HuH-7.5 (cell line): ENCODE measurements at regions not wholly inside any gene's neighbourhood (a gene's known extent, or its start where the extent isn't known, plus 50 kb on each side); places are given as distances from the start of the nearest gene placed in this dataset.

Experiments used
- DNase-seq: peaks from one replicate; pipeline ENCODE4 v3.0.0; 2011; ENCODE audit warnings: low spot score

DNA sequence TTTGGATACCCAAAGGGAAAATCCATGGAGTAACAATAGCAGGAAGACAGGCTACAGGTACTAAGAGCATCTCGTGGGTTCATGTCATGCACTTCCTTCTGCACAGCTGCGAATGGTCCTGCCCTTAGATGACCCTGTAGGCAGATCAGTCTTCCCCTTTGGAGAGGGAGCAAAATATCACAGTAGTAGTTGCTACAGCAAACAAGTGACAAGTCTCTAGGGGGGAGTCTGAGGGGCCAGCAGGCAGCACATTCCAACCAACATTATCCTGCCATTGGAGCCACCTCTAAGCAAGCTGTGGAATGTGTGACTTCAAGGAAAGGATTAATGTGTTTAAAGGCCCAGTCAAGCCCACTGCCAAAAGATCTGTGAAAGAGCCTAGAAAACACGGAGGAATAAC, 273.2 kb upstream of the PARD3B start:
- DNase-seq: no peak

DNA sequence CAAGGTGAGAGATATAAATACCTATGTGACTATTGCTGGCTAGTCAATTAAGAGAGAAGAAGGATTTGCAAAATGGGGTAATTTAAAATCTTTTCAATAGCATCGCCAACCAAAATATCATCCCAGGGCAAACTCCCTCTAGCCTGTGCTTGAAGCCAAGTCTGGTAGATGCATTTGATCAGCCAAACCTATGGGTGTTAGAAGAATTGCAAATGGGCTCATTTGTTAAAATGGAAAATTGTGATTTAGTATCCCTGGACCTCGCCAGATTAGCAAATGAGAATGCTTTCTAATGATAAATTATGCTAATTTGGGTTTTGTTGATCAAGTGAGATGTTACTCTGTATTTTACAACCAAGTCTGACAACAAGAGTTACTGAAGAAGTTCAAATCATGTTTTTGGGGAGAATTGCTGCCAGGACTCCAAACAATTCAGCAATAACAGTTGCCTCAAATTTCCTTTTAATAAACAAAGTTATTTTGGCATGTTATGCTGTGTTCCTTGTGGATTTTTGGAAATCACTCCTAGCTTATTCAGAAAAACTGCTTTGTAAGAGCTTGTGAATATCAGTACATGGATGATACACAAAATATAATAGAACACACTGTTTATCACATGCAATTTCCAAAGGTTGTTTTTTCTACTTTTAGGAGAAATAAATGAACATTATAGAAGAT, 272.5 kb upstream of the PARD3B start:
- no peak for DNase-seq

DNA sequence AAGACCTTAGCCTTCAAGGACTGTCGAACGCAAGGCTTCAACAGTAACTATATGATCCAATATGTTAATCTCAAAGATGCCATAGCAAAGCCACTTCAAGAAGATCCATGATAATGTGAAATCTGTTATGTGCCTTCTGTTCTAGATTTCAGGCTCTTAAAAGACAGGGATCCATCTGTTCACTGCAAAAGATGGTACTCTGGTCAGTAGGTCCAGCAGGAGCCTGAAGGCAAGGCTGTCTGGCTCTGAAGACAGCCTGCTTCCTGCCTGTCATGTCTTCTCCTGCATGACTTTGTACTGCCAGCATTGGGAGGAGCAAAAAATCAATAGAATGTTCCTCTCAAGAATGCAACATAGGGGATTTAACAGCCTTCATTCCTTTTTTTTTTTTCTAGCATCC, 270.8 kb upstream of the PARD3B start:
- DNase-seq: no peak

DNA sequence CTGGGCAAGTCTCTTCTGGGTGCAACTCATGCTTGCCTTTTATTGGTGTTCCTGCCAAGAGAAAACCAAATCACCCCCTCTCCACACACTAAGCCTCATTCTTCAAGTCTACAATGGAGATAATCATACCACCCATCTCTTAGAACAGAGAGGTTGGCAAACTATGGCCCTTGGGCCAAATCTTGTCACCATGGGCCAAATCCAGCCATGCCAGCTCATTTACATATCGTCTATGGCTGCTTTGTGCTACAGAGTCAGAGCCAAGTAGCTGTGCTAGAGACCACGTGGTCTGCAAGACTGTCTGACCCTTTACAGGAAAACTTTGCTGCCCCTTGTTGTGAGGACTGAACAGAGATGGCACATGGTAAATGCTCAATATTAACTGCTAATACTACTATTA, 270.3 kb upstream of the PARD3B start:
- DNase-seq: no peak

DNA sequence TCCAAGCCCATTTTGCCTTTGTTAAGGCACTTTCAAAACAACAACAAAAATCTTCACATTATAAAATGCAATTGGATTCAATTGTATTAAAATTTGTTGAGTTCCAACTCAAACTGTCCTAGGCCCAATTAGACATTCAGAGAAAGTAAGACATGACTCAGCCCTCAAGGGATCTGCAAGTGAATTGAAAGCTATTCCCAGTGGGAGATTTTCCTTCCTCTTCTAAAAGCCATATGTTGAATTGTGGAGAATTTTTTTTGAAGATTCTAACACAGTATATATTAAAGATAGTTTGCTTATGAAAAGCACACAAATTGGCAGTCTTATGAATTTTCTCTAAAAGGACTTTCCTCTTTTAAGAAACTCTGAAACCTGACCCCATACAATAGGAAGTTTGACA, 268.0 kb upstream of the PARD3B start:
- DNase-seq: no peak

DNA sequence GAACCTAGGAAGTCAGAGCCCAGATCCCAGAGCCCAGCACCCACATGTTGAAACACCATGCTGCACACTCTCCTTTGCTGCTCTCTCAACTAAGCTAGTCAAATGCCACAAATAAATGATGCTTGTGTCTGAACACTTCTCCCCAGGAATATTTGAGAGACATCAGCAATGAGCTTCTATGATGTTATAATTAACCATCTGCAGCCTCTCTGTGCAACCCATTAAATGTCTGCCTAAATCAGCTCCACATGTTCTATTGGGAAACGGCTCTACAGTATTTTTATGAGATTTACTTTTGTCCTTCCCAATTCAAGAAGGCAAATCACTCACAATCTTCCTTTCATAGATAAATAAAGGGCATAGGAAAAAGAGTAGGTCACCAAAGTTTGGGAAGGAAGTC, 266.8 kb upstream of the PARD3B start:
- DNase-seq: no peak

DNA sequence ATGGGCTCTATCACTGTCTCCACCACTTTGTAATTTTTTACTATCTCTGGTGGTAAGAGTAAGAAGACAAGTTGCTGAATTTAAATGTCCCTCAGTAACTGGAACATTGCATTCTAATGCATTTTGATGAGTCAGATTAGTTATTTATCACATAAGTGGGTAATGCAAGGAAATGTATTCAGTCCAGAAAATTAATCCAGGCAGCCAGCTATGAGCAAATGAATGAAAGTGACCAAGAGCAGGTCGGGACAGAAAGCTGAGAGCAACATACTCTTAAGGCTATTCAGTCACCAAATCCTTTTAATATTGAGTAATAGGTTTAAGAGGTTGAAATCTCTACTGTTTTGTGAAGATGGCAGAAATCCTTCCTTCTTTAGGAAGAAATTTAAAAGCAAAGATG, 265.5 kb upstream of the PARD3B start:
- no peak for DNase-seq

DNA sequence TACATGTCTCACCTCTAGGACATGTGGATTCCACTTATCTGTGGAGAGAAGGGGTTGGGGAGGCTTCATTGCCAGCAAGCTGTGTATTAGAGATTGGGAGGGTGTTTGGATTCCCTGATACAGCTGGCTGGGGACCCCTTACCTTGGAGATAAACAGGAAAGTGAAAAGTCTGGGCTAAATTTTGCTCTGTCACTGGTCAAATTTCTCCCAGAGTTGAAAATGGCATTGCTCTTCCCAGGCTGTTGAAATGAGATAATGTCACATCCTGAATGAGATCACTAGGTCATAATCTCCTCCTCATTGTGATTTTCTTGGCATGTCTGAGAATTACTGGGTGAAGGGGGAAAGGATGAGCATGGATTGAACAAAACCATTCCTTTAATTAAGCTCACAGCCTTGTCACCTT, 265.0 kb upstream of the PARD3B start:
- no peak for DNase-seq

DNA sequence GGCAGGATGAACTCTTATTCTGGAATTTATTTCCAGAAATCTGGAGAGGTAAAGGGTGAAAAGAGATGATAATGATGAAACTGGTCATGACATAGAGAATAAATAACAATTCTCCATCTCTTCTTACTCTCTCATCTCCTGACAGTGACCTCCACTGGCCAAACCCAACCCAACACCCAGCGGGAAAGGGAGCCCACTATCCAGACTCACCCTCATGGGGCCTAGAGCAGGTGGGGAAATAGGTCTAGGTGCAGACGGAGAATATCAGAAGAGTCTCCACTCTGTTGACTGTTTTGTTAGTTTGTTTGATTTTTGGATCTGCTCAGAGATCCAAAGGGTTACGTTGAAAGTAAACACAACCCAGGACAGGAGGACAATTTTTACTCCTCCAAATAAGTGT, 263.2 kb upstream of the PARD3B start:
- no peak for DNase-seq

DNA sequence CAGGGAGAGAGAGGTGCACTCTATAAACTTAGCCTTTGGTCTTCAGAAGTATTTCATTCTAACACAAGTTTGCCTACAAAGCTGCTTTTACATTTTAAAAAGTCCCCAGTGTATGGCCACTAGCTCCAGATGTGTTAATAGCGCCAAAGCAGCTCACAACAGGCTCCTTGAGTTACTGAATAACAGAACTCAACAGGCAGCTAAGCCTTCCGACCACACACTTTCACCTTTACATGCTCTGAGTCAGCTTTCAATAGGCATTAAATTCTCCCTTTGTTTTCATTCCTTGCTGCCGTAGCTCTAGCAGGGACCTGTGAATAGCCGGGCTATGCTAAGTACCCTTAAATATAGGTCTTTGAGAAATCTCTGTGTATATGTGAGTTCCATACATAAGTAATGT, 262.8 kb upstream of the PARD3B start:
- no peak for DNase-seq

DNA sequence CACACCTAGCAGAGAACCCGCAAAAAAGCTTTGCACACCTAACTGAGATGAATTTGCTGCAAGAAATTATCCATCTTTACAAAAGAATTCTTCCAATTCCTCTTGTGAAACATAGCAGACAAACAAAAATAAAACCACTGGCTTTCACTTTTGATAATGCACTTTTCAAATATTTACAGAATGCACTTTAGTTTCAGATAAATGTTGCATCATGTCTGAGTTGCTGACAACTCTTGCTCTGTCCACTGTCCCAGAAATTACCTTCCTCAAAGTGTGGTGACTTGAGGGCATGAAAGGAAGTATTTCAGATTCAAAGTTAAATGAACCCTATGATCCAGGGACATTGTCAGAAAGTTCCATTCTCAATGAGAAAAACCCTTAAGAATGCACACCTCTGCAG, 256.2 kb upstream of the PARD3B start:
- no peak for DNase-seq

DNA sequence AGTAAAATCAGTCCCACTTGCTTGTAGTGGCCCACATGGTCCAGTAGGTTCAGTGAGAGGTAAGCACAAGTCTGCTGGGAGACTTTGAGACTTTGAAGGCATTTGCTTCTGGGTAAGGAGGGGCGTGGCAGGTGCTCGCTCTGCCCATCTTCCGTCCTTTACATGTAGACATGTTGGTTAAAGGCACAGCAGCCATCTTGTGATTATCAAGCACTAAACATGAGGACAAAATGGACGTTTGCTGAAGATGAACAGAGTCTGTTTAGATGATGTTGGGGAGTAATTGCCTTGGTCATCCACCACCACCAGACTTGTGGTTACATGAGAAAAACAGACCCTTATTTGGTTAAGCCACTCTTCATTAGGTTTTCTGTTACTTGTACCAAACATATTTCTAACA, 252.8 kb upstream of the PARD3B start:
- no peak for DNase-seq

DNA sequence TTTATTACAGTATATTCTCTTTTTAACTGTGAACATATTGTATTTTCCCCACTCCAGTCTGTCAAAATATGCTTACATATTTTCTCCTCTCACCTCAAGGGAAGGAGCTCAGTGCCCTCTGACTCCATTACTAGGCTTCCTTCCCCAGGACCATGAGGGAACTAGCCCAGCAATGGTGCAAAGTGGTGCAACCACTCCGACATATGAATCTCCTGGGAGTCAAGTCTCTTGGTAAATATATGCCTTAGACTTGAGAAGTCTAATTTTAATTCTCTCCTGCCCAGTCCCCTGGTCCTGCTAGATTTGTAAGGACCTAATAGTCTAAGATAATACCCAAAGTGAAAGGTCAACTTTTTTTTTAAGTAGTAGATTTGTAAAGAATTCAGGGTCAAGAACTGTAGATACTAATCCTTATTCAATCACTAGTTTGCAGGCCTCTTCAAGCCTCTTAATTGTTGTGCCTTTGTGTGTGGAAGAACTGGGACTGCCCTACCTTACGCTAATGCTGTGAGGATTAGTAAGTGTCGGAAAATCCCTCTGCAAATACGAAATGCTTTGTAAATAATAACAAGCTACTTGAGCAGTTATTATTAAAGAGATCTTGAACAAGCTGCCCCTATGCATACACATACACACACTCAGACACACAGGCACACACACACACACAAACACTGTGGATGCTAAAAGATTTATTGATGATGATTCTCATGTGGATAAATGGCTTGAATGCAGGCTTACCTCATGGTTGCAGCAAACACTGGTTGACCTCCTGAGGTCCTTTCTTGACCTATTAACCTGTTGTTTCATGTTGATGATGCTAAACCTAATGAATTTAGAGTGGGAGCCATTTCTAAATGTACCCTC, 251.2 kb upstream of the PARD3B start:
- DNase-seq: no peak

DNA sequence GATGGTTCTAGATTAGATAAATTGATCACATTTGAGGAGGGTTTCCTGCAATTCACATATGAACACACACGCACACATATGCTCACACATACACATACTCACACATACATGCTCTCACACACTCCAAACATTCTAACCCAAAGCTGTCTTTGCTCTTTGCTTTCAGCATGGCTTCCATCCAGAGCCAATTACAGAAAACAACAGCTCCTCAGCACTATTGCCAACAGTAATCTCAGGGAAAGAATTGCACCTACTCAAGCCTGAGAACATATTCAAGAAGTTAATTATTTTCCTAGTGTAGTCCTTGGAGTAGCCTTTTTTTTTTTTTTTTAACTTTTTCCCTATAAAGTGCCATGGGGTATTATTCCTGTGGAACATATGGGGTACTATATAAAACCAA, 246.9 kb upstream of the PARD3B start:
- DNase-seq: no peak

DNA sequence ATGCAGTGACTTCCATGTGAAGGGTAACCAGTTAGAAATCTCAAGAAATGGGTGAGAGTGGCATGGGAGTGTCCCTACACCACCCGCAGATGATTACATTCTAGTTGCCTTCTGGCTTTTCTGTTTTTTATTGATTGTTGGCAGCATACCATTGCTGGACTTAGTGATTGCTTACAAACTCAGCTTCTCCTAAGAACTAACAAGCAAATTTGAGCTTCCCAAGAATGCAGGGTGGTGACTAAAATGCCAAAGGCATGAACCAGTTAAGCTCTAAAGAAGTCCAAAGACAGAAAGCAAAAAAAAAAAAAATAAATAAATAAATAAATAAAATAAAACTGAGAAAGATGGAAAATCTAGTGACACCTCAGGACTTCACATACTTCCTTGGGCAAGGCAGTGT, 245.5 kb upstream of the PARD3B start:
- DNase-seq: no peak

DNA sequence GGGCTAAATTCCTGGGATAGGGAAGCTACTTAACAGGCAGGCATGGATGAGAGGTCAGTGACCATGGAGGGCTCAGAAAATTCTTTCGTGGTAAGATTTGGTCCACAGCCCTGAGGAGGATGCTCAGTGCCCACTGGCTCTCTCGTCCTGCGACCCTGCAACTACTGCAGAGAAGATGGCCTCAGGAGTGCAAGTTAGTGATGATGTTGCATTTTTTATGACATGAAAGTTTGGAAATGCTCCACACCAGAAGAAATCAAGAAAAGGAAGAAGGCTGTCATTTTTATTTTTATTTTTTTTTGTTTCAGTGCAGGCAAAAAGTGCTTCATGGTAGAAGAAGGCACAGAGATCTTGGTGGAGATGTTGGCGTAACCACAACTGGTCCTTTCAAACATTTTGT, 238.6 kb upstream of the PARD3B start:
- no peak for DNase-seq

DNA sequence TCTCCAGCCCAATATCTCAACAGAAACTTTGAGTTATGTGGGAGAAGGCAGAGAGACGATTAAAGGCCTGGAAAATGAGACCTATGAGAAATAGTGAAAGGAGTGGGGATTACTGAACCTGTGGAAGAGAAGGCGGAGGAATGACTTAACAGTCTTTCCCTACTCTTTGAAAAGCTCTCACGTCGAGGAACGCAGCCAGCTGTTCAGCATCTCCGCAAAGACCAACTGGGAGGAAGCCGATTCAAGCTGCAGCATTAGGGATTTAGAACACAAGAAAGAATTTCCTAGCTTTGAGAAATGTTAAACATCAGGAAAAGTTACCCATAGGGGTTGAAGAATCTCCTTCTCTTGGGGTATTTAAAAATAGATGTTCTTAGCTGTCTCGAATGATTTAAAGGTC, 233.2 kb upstream of the PARD3B start:
- no peak for DNase-seq

DNA sequence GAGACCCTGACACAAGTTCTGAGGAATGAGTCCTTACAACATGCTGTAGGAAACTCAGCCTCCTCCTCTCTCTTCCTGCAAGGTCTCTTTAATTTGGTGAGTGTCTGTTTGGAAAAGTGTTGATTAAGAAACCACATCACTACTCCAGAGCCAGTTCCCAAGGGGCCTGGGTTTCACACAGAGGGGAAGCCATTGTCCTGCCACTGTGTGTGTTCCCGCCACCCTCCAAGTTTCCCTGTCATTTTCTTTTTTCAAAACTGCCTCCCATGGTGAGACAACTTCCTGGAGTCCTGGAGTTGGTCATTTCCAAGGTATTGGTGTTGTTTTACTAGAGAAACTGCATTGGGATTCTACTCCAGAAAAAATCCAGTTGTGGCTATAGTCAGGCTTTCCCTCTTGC, 232.0 kb upstream of the PARD3B start:
- DNase-seq: no peak

DNA sequence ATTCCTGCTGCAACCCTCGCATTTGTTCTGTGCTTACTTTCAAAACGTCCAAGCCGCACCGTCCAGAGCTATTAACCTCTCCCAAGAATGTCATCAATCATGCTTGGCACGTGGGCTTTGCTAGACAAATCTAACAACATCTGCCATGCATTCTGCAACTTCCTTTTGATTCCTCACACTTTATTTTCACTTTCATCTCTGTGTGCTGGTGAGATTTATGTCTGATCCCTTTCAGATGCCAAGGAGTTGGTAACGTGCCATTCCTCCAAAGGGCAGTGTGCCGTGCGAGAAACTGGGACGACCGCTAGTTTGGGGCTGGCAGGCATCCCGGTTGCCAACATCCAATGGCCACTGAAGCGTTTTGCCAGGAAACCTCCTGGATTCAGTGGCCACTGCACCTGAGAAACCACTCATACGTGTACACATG, 230.0 kb upstream of the PARD3B start:
- DNase-seq: no peak

DNA sequence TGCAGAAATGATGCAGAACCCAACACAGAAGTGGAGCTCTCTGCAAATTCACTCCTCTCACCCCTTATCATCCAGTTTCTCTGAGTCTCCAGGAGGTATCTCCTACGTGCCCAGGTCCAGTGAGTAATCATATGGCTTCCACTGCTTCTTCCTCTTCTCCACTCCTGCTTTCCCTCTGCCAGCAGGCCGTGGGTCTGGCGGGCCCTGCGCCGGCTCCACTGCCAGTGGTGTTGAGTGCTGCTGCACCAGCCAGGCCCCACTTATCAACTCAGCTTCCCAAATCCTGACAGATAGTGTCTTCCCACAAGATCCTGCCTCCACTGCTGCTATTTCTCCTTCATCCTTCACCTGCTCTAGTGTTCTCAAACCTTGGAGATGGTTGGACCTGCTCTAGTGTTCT, 227.6 kb upstream of the PARD3B start:
- DNase-seq: no peak

DNA sequence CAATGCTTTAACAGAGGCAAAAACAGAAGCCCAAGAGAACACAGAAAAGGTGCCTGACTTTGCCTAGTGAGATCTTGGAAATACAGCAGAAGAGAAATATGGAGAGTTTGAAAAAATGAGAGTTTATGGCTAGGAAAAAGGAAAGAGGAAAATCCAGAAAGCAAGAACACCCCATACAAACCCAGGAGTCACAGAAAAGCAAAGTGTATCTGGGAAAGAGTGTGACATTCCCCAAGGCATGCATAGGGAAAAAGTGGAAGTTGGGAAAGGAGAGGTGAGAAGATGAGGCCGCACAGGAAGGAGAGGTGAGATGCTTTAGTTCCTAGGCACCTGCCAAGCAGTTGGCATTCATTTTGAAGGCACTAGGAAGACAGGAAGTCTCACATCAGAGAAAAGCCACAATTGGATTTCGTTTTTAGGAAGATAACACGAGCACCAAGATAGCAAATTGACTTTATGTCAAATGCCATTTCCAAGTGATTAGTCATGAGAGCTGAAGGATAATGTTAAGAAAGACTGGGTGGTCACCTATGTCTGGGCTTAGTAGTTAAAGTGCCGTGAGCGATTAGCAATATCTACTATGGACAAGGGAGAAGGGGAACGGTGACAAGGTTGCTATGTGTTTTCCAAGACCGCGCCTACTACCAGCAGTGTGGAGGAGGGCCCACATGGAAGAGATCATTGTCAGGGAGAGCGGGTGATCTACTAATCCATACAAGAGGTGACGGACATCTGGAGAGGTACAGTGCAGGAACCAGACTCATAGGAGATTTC, 224.1 kb upstream of the PARD3B start:
- no peak for DNase-seq

DNA sequence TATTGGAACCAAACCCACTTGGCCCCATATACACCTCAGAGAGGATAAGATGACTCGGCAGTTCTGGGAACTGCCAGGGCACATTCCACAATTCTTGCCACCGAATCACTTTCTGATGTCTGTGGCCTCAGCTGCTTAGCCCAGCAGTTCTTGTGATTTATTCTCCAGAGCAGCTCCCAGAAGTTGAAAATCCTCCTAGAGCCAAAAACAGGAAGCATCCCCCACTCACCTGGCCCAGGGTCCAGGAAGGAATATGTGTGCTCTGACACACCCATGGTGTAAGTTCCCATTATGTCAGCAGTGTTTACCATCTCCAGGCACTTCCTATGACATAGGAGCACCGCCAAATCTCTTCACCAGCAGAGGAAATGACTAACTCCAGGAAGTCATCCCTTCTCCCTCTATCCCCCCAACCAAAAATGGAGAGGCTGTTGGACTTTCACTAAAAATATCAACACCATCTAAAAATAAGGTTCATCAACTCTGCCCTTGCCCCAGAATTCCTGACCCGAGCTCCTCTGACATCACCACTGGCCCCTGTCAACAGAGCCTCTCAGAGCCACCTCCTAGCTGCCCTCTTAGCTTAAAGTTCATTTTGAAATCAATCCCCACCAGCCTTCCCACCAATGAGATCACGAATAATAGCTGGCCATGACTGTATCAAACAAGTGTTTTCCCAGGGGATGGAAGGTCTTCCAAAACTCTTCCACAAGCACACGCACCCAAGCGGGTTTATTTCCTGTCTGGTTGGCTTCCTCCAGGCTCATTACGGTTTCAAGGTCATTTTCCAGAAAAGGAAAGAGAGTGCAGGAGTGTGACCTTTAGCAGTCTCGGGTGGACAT, 223.1 kb upstream of the PARD3B start:
- no peak for DNase-seq
